Esophagus muscularis mucosa (tissue), 4 donors: ENCODE measurements at regions not wholly inside any gene's neighbourhood (a gene's known extent, or its start where the extent isn't known, plus 50 kb on each side); places are given as distances from the start of the nearest gene placed in this dataset.
"Not testable (repeated sequence)": the region's sequence is repeated elsewhere in the genome, so short reads cannot be mapped to it uniquely, and the experiment has no call there.

Experiments used
- DNase-seq: peaks from one replicate; pipeline ENCODE4 v3.0.0-alpha.2; 2017; ENCODE audit errors: extremely low spot score
- H3K27ac ChIP-seq, 4 donors: fragments of 200-600 bp; sonication (generic); replicated peaks in 1 of 4; 1 replicate in 3 of 4; 2 replicates in 1 of 4; pipeline ENCODE4 v1.5.1; 2016 to 2019; ENCODE audit warnings: mild to moderate bottlenecking in 1 of 4
- H3K27me3 ChIP-seq, 4 donors: fragments of 200-600 bp; sonication (generic); one replicate each; pipeline versions ENCODE4 v1.5.1 to v1.6.0; 2016 to 2019
- H3K36me3 ChIP-seq, 4 donors: fragments of 200-600 bp; sonication (generic); one replicate each; pipeline ENCODE4 v1.5.1; 2016 to 2019
- H3K4me1 ChIP-seq, 4 donors: fragments of 200-600 bp; sonication (generic); one replicate each; pipeline ENCODE4 v1.5.1; 2016 to 2019
- H3K4me3 ChIP-seq, 4 donors: fragments of 200-600 bp; sonication (generic); 1 replicate in 2 of 4; 2 replicates in 2 of 4; pipeline ENCODE4 v1.5.1; 2016 to 2019; ENCODE audit warnings: mild to moderate bottlenecking in 4 of 4, moderate library complexity in 1 of 4
- H3K9me3 ChIP-seq, 4 donors: fragments of 200-600 bp; sonication (generic); 1 replicate in 3 of 4; 2 replicates in 1 of 4; pipeline ENCODE4 v1.5.1; 2016 to 2019
- EP300 ChIP-seq: sonication (generic); formaldehyde crosslinking; IDR thresholded peaks from one replicate; pipeline ENCODE4 v1.6.1; 2017; ENCODE audit warnings: antibody characterized with exemption
- POLR2A ChIP-seq: fragments of 450-650 bp; IDR thresholded peaks from one replicate; pipeline ENCODE4 v1.6.1; 2017; ENCODE audit warnings: antibody characterized with exemption, moderate library complexity, mild to moderate bottlenecking, low read depth
- POLR2AphosphoS5 ChIP-seq, 2 donors: sonication (generic); formaldehyde crosslinking; IDR thresholded peaks; one replicate each; pipeline ENCODE4 v1.6.1; 2017; ENCODE audit warnings: antibody characterized with exemption in 2 of 2
- WGBS: methylation state at CpG from one replicate; pipeline ENCODE4 v1.1.5; 2018; 5-methylcytosine and 5-hydroxymethylcytosine counted together
- intact Hi-C: fragments of 100-400 bp; cut with DNase I; formaldehyde crosslinking; loops from one replicate; pipeline ENCODE4 v1.15.1; 2023
- TF ChIP-seq, protein P1 (sequence below), 3 experiments: fragments of 200-600 bp in 2 of 3; fragments of 450-650 bp in 1 of 3; sonication (generic) in 2 of 3; IDR thresholded peaks; one replicate each; pipeline ENCODE4 v1.5.1; 2017 to 2019; ENCODE audit warnings: antibody characterized with exemption in 3 of 3, mild to moderate bottlenecking in 2 of 3, moderate library complexity in 1 of 3

DNA sequence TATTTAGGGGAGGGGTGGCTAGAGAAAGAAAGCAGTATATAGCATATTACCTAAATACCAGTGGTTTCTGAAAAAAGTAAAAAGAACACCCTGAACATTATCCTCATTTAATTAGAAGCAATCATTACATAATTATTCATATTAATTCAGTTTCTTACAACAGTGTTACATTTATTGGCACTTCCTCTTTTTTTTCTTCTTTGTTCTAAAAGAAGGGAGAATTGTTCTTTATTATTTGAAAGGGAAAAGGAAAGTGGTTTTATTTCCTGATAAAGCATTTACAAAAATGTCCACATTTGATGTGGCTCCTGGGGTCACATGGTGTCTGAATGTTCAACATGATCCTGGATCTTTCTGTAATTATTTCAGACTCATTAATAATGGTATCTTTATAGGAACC lies 254.9 kb upstream of the ZEB2 start:
- Histone ChIP-seq H3K36me3 (no peaks in the 10 kb centered on the region), H3K4me3 (no peak overlapping the region), H3K9me3 (no peaks in the 10 kb centered on the region), H3K4me1 (no peaks in the 10 kb centered on the region), H3K27ac (no peak overlapping the region), H3K27me3 (no peaks in the 10 kb centered on the region)
- no peak for DNase-seq
- TF ChIP-seq EP300 (no peak), POLR2AphosphoS5 (IDR thresholded peaks at IDR 0.05) (no peak)
- TF ChIP-seq, protein P1, sequence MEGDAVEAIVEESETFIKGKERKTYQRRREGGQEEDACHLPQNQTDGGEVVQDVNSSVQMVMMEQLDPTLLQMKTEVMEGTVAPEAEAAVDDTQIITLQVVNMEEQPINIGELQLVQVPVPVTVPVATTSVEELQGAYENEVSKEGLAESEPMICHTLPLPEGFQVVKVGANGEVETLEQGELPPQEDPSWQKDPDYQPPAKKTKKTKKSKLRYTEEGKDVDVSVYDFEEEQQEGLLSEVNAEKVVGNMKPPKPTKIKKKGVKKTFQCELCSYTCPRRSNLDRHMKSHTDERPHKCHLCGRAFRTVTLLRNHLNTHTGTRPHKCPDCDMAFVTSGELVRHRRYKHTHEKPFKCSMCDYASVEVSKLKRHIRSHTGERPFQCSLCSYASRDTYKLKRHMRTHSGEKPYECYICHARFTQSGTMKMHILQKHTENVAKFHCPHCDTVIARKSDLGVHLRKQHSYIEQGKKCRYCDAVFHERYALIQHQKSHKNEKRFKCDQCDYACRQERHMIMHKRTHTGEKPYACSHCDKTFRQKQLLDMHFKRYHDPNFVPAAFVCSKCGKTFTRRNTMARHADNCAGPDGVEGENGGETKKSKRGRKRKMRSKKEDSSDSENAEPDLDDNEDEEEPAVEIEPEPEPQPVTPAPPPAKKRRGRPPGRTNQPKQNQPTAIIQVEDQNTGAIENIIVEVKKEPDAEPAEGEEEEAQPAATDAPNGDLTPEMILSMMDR (IDR thresholded peaks at IDR 0.05), result no peak
- intact Hi-C loops, result no loop called here

DNA sequence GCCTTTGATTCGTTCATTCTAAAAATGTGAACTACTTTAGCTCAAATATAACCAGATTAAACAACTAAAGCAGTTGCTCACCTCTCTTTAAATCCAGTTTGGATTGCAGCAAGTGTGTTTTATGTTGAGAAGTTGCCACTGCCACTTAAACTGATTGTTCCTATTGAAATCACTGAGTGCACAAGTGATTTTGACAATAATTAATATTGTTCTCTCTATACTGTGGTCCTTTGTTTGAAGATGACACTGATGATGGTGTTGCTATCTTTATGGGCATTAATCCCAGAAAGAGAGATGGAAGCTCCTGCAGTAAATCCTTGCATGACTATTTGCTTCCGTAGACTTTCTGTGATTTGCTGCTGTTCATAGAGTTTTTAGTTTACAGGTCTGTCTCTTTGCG lies 251.4 kb upstream of the ZEB2 start:
- 100% methylated on average over 3 of the region's 3 CpGs for WGBS

DNA sequence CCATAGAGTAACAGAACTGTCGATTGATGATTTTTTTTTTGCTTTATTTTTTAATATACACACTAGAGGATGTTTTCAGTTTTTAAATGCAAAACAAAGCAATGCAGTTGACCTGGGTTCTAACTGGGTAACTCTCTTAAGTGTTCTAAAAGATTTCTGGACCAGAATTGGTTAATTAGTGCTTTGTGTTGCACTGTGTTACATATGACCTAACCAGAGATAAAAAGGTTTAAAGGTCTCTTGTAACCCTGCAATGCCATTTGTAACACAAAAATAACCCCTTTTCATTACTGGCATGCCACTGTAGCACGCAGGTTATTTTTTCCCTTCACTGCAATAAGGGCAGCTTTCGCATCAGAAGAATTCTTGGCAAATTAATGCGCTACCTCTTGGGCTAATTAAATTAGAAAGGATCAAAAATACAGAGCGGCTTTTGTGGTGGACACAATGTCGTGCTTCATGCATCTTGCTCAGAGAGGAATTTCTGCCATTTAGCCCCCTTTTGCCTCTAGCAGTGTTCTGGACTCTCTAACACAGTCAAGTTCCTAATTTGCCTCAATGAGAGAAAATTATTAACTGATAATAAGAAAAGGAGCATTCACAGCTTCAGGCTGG lies 250.8 kb upstream of the ZEB2 start:
- H3K4me3 ChIP-seq, result no peak overlapping the region
- intact Hi-C loops, result no loop called here
- no peaks in the 10 kb centered on the region for H3K4me1 ChIP-seq
- H3K27me3 ChIP-seq, result no peaks in the 10 kb centered on the region
- TF ChIP-seq POLR2A (no peak), EP300 (no peak), POLR2AphosphoS5 (IDR thresholded peaks at IDR 0.05) (no peak)
- TF ChIP-seq, protein P1 (IDR thresholded peaks at IDR 0.05), result no peak
- no peak for DNase-seq
- H3K36me3 ChIP-seq, result no peaks in the 10 kb centered on the region
- no peak overlapping the region for H3K27ac ChIP-seq
- 90% methylated on average over 6 of the region's 6 CpGs for WGBS
- H3K9me3 ChIP-seq, result no peaks in the 10 kb centered on the region

More for the DNA sequence above, 251.4 kb upstream of the ZEB2 start:
- Histone ChIP-seq H3K4me1 (no peaks in the 10 kb centered on the region), H3K27ac (no peak overlapping the region), H3K4me3 (no peak overlapping the region), H3K36me3 (no peaks in the 10 kb centered on the region), H3K9me3 (no peaks in the 10 kb centered on the region), H3K27me3 (no peaks in the 10 kb centered on the region)
- intact Hi-C loops, result no loop called here
- TF ChIP-seq POLR2A (no peak), POLR2AphosphoS5 (IDR thresholded peaks at IDR 0.05) (no peak), EP300 (no peak)
- TF ChIP-seq, protein P1 (IDR thresholded peaks at IDR 0.05), result no peak
- DNase-seq, result no peak

DNA sequence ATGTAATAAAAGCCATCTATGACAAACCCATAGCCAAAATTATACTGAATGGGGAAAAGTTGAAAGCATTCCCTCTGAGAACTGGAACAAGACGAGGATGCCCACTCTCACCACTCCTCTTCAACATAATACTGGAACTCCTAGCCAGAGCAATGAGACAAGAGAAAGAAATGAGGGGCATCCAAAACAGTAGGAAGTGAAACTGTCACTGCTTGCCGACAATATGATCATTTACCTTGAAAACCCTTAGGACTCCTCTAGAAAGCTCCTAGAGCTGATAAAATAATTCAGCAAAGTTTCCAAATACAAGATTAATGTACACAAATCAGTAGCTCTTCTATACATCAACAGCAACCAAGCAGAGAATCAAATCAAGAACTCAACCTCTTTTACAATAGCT lies 241.0 kb upstream of the ZEB2 start:
- 82% methylated on average over 2 of the region's 2 CpGs for WGBS
- H3K27me3 ChIP-seq, H3K9me3 ChIP-seq, H3K27ac ChIP-seq, intact Hi-C loops, H3K4me3 ChIP-seq, DNase-seq, H3K4me1 ChIP-seq, H3K36me3 ChIP-seq: not testable (repeated sequence)

DNA sequence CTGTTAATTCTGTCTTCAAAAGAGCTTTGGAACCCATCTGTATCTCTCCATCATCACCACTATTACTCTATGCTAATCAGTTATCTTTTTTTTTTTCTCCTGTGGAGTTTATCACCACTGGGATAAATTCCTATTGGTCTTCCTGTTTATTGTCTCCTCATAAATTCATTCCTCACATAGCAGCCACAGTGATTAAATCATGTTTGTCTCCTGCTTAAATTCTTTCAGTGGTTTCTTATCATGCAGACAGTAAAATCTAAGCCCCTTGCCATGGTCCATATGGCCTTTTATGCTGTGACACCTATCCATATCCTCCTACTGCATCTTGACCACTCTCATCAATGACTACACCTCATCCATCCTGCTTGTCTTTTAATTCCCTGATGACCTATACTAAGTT lies 239.8 kb upstream of the ZEB2 start:
- H3K27me3 ChIP-seq, result no peaks in the 10 kb centered on the region
- no peaks in the 10 kb centered on the region for H3K4me1 ChIP-seq
- intact Hi-C loops, result no loop called here
- no peak for TF ChIP-seq POLR2AphosphoS5 (IDR thresholded peaks at IDR 0.05)
- TF ChIP-seq EP300, result no peak
- no peak for TF ChIP-seq POLR2A
- TF ChIP-seq, protein P1 (IDR thresholded peaks at IDR 0.05), result no peak
- H3K36me3 ChIP-seq, result no peaks in the 10 kb centered on the region
- H3K4me3 ChIP-seq, result no peak overlapping the region
- no peaks in the 10 kb centered on the region for H3K9me3 ChIP-seq
- no peak for DNase-seq
- no peak overlapping the region for H3K27ac ChIP-seq

DNA sequence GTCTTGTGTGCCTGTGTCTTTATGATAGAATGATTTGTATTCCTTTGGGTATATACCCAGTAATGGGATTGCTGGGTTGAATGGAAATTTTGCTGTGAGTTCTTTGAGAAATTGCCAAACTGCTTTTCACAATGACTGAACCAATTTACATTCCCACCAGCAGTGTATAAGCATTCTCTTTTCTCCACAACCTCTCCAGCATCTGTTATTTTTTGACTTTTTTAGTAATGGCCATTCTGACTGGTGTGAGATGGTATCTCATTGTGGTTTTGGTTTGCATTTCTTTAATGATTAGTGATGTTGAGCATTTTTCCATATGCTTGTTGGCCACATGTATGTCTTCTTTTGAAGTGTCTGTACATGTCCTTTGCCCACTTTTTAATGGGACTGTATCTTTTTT lies 238.3 kb upstream of the ZEB2 start:
- DNase-seq, H3K36me3 ChIP-seq, intact Hi-C loops, H3K27me3 ChIP-seq, H3K27ac ChIP-seq, H3K4me1 ChIP-seq, H3K9me3 ChIP-seq, H3K4me3 ChIP-seq: not testable (repeated sequence)
